CD4-positive, alpha-beta T cell (primary cell): ENCODE measurements at regions not wholly inside any gene's neighbourhood (a gene's known extent, or its start where the extent isn't known, plus 50 kb on each side); places are given as distances from the start of the nearest gene placed in this dataset.

Experiments used
- ATAC-seq: fragments of 200-7000 bp; cut with Tn5 transposase; one replicate; pipeline ENCODE4 v1.10.0; 2022; ENCODE audit warnings: mild to moderate bottlenecking; ENCODE audit not compliant: poor library complexity
- CTCF ChIA-PET: fragments of 350-600 bp; sonication (Branson Sonifier 250); formaldehyde crosslinking; loops from one replicate; lab custom pipeline; 2021; ENCODE audit warnings: antibody characterized with exemption, inconsistent platforms; lab: Charles Lee
- POLR2A ChIA-PET: fragments of 350-600 bp; sonication (Branson Sonifier 250); formaldehyde crosslinking; loops from one replicate; lab custom pipeline; 2021; ENCODE audit warnings: antibody characterized with exemption, inconsistent platforms; lab: Charles Lee
- DNase-seq, 14 experiments: peaks; one replicate each; pipeline ENCODE4 v3.0.0-alpha.2; 2013 to 2020; ENCODE audit warnings: mixed read lengths in 2 of 14
- H3K27ac ChIP-seq, 2 donors: one replicate each; pipeline versions ENCODE4 v1.5.1 to v1.7.0; 2013; ENCODE audit warnings: low read length in 2 of 2, low read depth in 1 of 2, mild to moderate bottlenecking in 1 of 2
- H3K27me3 ChIP-seq, 2 experiments: 1 replicate in 1 of 2; 2 replicates in 1 of 2; pipeline versions ENCODE4 v1.6.1 to v1.7.0; 2013; ENCODE audit warnings: low read length in 2 of 2, control low read depth in 1 of 2, mild to moderate bottlenecking in 1 of 2, moderate library complexity in 1 of 2; ENCODE audit not compliant: insufficient read depth in 2 of 2, control insufficient read depth in 1 of 2
- H3K36me3 ChIP-seq: one replicate; pipeline ENCODE4 v1.6.1; 2013; ENCODE audit warnings: low read length, control low read depth; ENCODE audit not compliant: insufficient read depth
- H3K4me1 ChIP-seq: one replicate; pipeline ENCODE4 v1.6.1; 2013; ENCODE audit warnings: low read length, control low read depth; ENCODE audit not compliant: insufficient read depth
- H3K4me3 ChIP-seq: one replicate; pipeline ENCODE4 v1.5.1; 2013; ENCODE audit warnings: mild to moderate bottlenecking, low read length, moderate library complexity
- H3K9me3 ChIP-seq, 2 experiments: 1 replicate in 1 of 2; 2 replicates in 1 of 2; pipeline versions ENCODE4 v1.6.1 to v1.7.0; 2013; ENCODE audit warnings: low read length in 2 of 2, mild to moderate bottlenecking in 2 of 2, control low read depth in 1 of 2, moderate library complexity in 1 of 2; ENCODE audit not compliant: control insufficient read depth in 1 of 2, insufficient read depth in 1 of 2
- H3K27ac Mint-ChIP-seq: one replicate; pipeline ENCODE4 v1.8.0; 2020; ENCODE audit warnings: mixed read lengths
- H3K27me3 Mint-ChIP-seq: one replicate; pipeline ENCODE4 v1.8.0; 2021; ENCODE audit warnings: mixed read lengths
- H3K36me3 Mint-ChIP-seq: one replicate; pipeline ENCODE4 v1.8.0; 2021; ENCODE audit warnings: low read depth, mixed read lengths
- H3K4me1 Mint-ChIP-seq: one replicate; pipeline ENCODE4 v1.8.0; 2021; ENCODE audit warnings: low read depth, mixed read lengths
- H3K4me3 Mint-ChIP-seq: one replicate; pipeline ENCODE4 v1.8.0; 2020; ENCODE audit warnings: mild to moderate bottlenecking, mixed read lengths
- H3K9me3 Mint-ChIP-seq: one replicate; pipeline ENCODE4 v1.8.0; 2020; ENCODE audit warnings: mixed read lengths
- CTCF ChIP-seq: fragments of 200-600 bp; IDR thresholded peaks from one replicate; pipeline ENCODE4 v1.8.0; 2022; ENCODE audit warnings: antibody characterized with exemption, mild to moderate bottlenecking
- intact Hi-C, 2 experiments: fragments of 100-400 bp; cut with DNase I in 1 of 2; cut with micrococcal nuclease in 1 of 2; formaldehyde crosslinking; loops; one replicate each; pipeline versions ENCODE4 v1.15.1 to v1.9.0; 2023 to 2025; cut with DNase I, micrococcal nuclease

GRCh38 chr15:96262097-96262496 lies 68.4 kb upstream of the NR2F2 start:
- Mint-ChIP-seq H3K4me1 (no peaks in the 10 kb centered on the region), H3K27ac (no peak overlapping the region), H3K36me3 (no peaks in the 10 kb centered on the region), H3K9me3 (no peaks in the 10 kb centered on the region), H3K4me3 (no peak overlapping the region), H3K27me3 (peaks cover 7% of the 10 kb centered on the region)
- H3K4me1 ChIP-seq, result no peaks in the 10 kb centered on the region
- H3K9me3 ChIP-seq, result no peaks in the 10 kb centered on the region
- ATAC-seq, result no peak
- no peaks in the 10 kb centered on the region for H3K36me3 ChIP-seq
- ChIA-PET POLR2A (no interaction called here), CTCF (no interaction called here)
- TF ChIP-seq CTCF, result no peak
- H3K4me3 ChIP-seq, result no peak overlapping the region
- intact Hi-C loops, result no loop called here
- no peak overlapping the region for H3K27ac ChIP-seq
- no peak for DNase-seq
- no peaks in the 10 kb centered on the region for H3K27me3 ChIP-seq

- H3K36me3 ChIP-seq, result no peaks in the 10 kb centered on the region
- H3K4me1 Mint-ChIP-seq, result no peaks in the 10 kb centered on the region
- no peak overlapping the region for H3K27ac Mint-ChIP-seq
- H3K27me3 ChIP-seq, result no peaks in the 10 kb centered on the region
- no peaks in the 10 kb centered on the region for H3K4me1 ChIP-seq
- no peak overlapping the region for H3K4me3 Mint-ChIP-seq
- intact Hi-C loops, result no loop called here
- no peak for TF ChIP-seq CTCF
- H3K9me3 ChIP-seq, result no peaks in the 10 kb centered on the region
- H3K27ac ChIP-seq, result no peak overlapping the region
- POLR2A ChIA-PET, result no interaction called here
- ATAC-seq, result no peak
- no peak overlapping the region for H3K4me3 ChIP-seq
- H3K9me3 Mint-ChIP-seq, result no peaks in the 10 kb centered on the region
- DNase-seq, result no peak
- CTCF ChIA-PET, result no interaction called here
- peaks cover 7% of the 10 kb centered on the region for H3K27me3 Mint-ChIP-seq
- H3K36me3 Mint-ChIP-seq, result no peaks in the 10 kb centered on the region
These were observed 67.7 kb upstream of the NR2F2 start for GRCh38 chr15:96262549-96263489.

- POLR2A ChIA-PET, result no interaction called here
These were observed 66.1 kb upstream of the NR2F2 start for GRCh38 chr15:96264351-96264798.

More at GRCh38 chr15:96264351-96264798, 66.1 kb upstream of the NR2F2 start:
- Histone ChIP-seq H3K4me1 (no peaks in the 10 kb centered on the region), H3K27ac (no peak overlapping the region), H3K27me3 (no peaks in the 10 kb centered on the region), H3K36me3 (no peaks in the 10 kb centered on the region), H3K9me3 (no peaks in the 10 kb centered on the region), H3K4me3 (no peak overlapping the region)
- no peak overlapping the region for H3K4me3 Mint-ChIP-seq
- no peaks in the 10 kb centered on the region for H3K9me3 Mint-ChIP-seq
- no peaks in the 10 kb centered on the region for H3K36me3 Mint-ChIP-seq
- no peak for ATAC-seq
- no peak for DNase-seq
- peaks cover 7% of the 10 kb centered on the region for H3K27me3 Mint-ChIP-seq
- H3K4me1 Mint-ChIP-seq, result no peaks in the 10 kb centered on the region
- intact Hi-C loops, result no loop called here
- CTCF ChIA-PET, result no interaction called here
- no peak for TF ChIP-seq CTCF
- no peak overlapping the region for H3K27ac Mint-ChIP-seq
